ENCODE measurements at regions not wholly inside any gene's neighbourhood (a gene's known extent, or its start where the extent isn't known, plus 50 kb on each side); places are given as distances from the start of the nearest gene placed in this dataset.

- no peaks in the 10 kb centered on the region for H3K36me3 ChIP-seq (ENCODE audit: insufficient read depth)
- no peak for DNase-seq (ENCODE audit: extremely low spot score)
- 99% methylated on average over 1 of the region's 1 CpG for WGBS
- H3K4me3 ChIP-seq (ENCODE audit: low read depth, low read length): no peak overlapping the region
- H3K27ac ChIP-seq (ENCODE audit: low read depth): no peak overlapping the region
- no peaks in the 10 kb centered on the region for H3K4me1 ChIP-seq (ENCODE audit: insufficient read depth)
Measured at GRCh38 chr6:118400098-118400497, 148.0 kb upstream of the PLN start.

GRCh38 chr6:118400582-118400981 lies 147.5 kb upstream of the PLN start:
- H3K36me3 ChIP-seq (ENCODE audit: insufficient read depth): no peaks in the 10 kb centered on the region
- 68% methylated on average over 2 of the region's 2 CpGs for WGBS
- DNase-seq (ENCODE audit: extremely low spot score): no peak
- no peaks in the 10 kb centered on the region for H3K4me1 ChIP-seq (ENCODE audit: insufficient read depth)
- no peak overlapping the region for H3K4me3 ChIP-seq (ENCODE audit: low read depth, low read length)
- H3K27ac ChIP-seq (ENCODE audit: low read depth): no peak overlapping the region

- DNase-seq (ENCODE audit: extremely low spot score): no peak
- Histone ChIP-seq H3K4me3 (ENCODE audit: low read depth, low read length) (no peak overlapping the region), H3K4me1 (ENCODE audit: insufficient read depth) (no peaks in the 10 kb centered on the region), H3K27ac (ENCODE audit: low read depth) (no peak overlapping the region), H3K36me3 (ENCODE audit: insufficient read depth) (no peaks in the 10 kb centered on the region)
- 72% methylated on average over 3 of the region's 3 CpGs for WGBS
Measured at GRCh38 chr6:118401325-118401975, 146.6 kb upstream of the PLN start.

- Histone ChIP-seq H3K4me3 (ENCODE audit: low read depth, low read length) (no peak overlapping the region), H3K36me3 (ENCODE audit: insufficient read depth) (no peaks in the 10 kb centered on the region), H3K4me1 (ENCODE audit: insufficient read depth) (no peaks in the 10 kb centered on the region), H3K27ac (ENCODE audit: low read depth) (no peak overlapping the region)
- 87% methylated on average over 3 of the region's 3 CpGs for WGBS
- DNase-seq (ENCODE audit: extremely low spot score): no peak
Measured at GRCh38 chr6:118403036-118403435, 145.1 kb upstream of the PLN start.

GRCh38 chr6:118408863-118409262 lies 139.2 kb upstream of the PLN start:
- WGBS: 97% methylated on average over 5 of the region's 5 CpGs
- no peak for DNase-seq (ENCODE audit: extremely low spot score)
- no peaks in the 10 kb centered on the region for H3K4me1 ChIP-seq (ENCODE audit: insufficient read depth)
- no peaks in the 10 kb centered on the region for H3K36me3 ChIP-seq (ENCODE audit: insufficient read depth)
- H3K27ac ChIP-seq (ENCODE audit: low read depth): no peak overlapping the region
- H3K4me3 ChIP-seq (ENCODE audit: low read depth, low read length): no peak overlapping the region

GRCh38 chr6:118410001-118410400 lies 138.1 kb upstream of the PLN start:
- Histone ChIP-seq H3K36me3 (ENCODE audit: insufficient read depth) (no peaks in the 10 kb centered on the region), H3K4me1 (ENCODE audit: insufficient read depth) (no peaks in the 10 kb centered on the region), H3K27ac (ENCODE audit: low read depth) (no peak overlapping the region), H3K4me3 (ENCODE audit: low read depth, low read length) (no peak overlapping the region)
- 82% methylated on average over 2 of the region's 2 CpGs for WGBS
- no peak for DNase-seq (ENCODE audit: extremely low spot score)

Measured in urinary bladder (tissue), 3 donors.